Large intestine (tissue), 3 donors: ENCODE measurements at regions not wholly inside any gene's neighbourhood (a gene's known extent, or its start where the extent isn't known, plus 50 kb on each side); places are given as distances from the start of the nearest gene placed in this dataset.

ENCODE experiments used
- DNase-seq, 2 donors: peaks; one replicate each; pipeline versions ENCODE4 v3.0.0 to v3.0.0-alpha.2; 2013
- H3K27ac ChIP-seq: one replicate; pipeline ENCODE4 v1.5.1; 2013; ENCODE audit warnings: low read length
- H3K27me3 ChIP-seq: 2 replicates; pipeline ENCODE4 v1.6.1; 2013; ENCODE audit warnings: low read length; ENCODE audit not compliant: control insufficient read depth, insufficient read depth
- H3K36me3 ChIP-seq: 2 replicates; pipeline ENCODE4 v1.6.1; 2013; ENCODE audit warnings: low read length; ENCODE audit not compliant: control insufficient read depth, insufficient read depth
- H3K4me1 ChIP-seq: one replicate; pipeline ENCODE4 v1.6.1; 2013; ENCODE audit warnings: low read length; ENCODE audit not compliant: control insufficient read depth, insufficient read depth
- H3K4me3 ChIP-seq: one replicate; pipeline ENCODE4 v1.5.1; 2013; ENCODE audit warnings: low read length
- H3K9me3 ChIP-seq: one replicate; pipeline ENCODE4 v1.6.1; 2013; ENCODE audit warnings: mild to moderate bottlenecking, low read depth, low read length, moderate library complexity; ENCODE audit not compliant: control insufficient read depth
- WGBS: methylation state at CpG from one replicate; pipeline ENCODE4 v1.1.5; 2013; ENCODE audit warnings: low lambda C conversion rate; ENCODE audit not compliant: insufficient coverage; 5-methylcytosine and 5-hydroxymethylcytosine counted together

GRCh38 chr16:9264067-9264466 is 172.6 kb downstream of the HAPSTR1 start:
- no peaks in the 10 kb centered on the region for H3K36me3 ChIP-seq
- 17% methylated on average over 1 of the region's 5 CpGs for WGBS

GRCh38 chr16:9268446-9268845 is 177.0 kb downstream of the HAPSTR1 start:
- H3K9me3 ChIP-seq: no peaks in the 10 kb centered on the region
- no peak overlapping the region for H3K4me3 ChIP-seq
- WGBS: 92% methylated on average over 2 of the region's 4 CpGs
- DNase-seq: no peak
- no peak overlapping the region for H3K27ac ChIP-seq
- H3K36me3 ChIP-seq: no peaks in the 10 kb centered on the region
- no peaks in the 10 kb centered on the region for H3K4me1 ChIP-seq
- H3K27me3 ChIP-seq: peaks cover 3% of the 10 kb centered on the region

More at GRCh38 chr16:9264067-9264466, 172.6 kb downstream of the HAPSTR1 start:
- Histone ChIP-seq H3K27ac (no peak overlapping the region), H3K4me1 (no peaks in the 10 kb centered on the region), H3K9me3 (no peaks in the 10 kb centered on the region), H3K27me3 (peaks cover 3% of the 10 kb centered on the region), H3K4me3 (no peak overlapping the region)
- no peak for DNase-seq

GRCh38 chr16:9270424-9270823 is 179.0 kb downstream of the HAPSTR1 start:
- no peak for DNase-seq
- no peaks in the 10 kb centered on the region for H3K36me3 ChIP-seq
- no peak overlapping the region for H3K27ac ChIP-seq
- peaks cover 3% of the 10 kb centered on the region for H3K27me3 ChIP-seq
- H3K9me3 ChIP-seq: no peaks in the 10 kb centered on the region
- no peak overlapping the region for H3K4me3 ChIP-seq
- no CpG with 5 or more reads among the region's 2 CpGs for WGBS
- H3K4me1 ChIP-seq: no peaks in the 10 kb centered on the region

DNA sequence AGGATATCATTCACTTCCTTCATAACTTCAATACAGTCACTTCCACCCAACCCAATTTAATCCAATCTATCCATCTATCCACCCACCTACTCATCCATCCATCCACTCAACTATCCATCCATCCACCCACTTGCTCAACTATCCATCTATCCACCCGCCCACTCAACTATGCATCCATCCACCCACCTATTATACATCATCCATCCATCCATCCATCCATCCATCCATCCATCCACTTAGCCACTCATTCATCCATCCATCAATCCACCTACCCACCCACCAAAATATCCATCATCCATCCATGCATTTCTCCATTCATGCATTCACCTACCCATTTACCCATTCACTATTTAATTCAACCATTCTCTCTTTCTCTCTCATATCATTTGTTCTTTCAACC is 179.5 kb downstream of the HAPSTR1 start:
- WGBS: 100% methylated on average over 1 of the region's 1 CpG
- Histone ChIP-seq H3K27ac (no peak overlapping the region), H3K9me3 (no peaks in the 10 kb centered on the region), H3K4me3 (no peak overlapping the region), H3K4me1 (no peaks in the 10 kb centered on the region), H3K27me3 (peaks cover 3% of the 10 kb centered on the region), H3K36me3 (no peaks in the 10 kb centered on the region)
- no peak for DNase-seq

DNA sequence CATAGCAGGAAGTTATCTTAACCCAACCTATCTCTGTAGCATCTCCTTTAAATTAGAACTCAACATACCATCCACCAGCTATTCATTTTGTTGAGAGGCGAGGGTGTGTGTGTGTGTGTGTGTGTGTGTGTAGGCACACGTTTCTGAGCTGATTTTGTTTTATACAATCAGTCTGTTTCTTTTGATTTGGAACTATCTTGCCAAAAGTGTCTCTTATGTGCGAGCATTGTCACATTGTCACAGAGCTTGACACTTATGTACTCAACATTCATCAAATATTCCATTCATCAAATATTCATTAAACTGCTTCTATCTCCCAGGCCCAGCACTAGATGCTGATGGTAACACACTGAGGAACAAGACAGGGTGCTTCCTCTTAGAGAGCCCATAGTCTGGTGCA is 180.4 kb downstream of the HAPSTR1 start:
- no CpG with 5 or more reads among the region's 3 CpGs for WGBS
- Histone ChIP-seq H3K27ac (no peak overlapping the region), H3K4me3 (no peak overlapping the region), H3K9me3 (no peaks in the 10 kb centered on the region), H3K36me3 (no peaks in the 10 kb centered on the region), H3K4me1 (no peaks in the 10 kb centered on the region), H3K27me3 (peaks cover 3% of the 10 kb centered on the region)
- DNase-seq: no peak

GRCh38 chr16:9275377-9275776 is 183.9 kb downstream of the HAPSTR1 start:
- H3K27ac ChIP-seq: no peak overlapping the region
- no peak for DNase-seq
- no peaks in the 10 kb centered on the region for H3K9me3 ChIP-seq
- no peaks in the 10 kb centered on the region for H3K27me3 ChIP-seq
- no peaks in the 10 kb centered on the region for H3K4me1 ChIP-seq
- WGBS: no CpG with 5 or more reads among the region's 7 CpGs
- no peaks in the 10 kb centered on the region for H3K36me3 ChIP-seq
- H3K4me3 ChIP-seq: no peak overlapping the region

- H3K4me3 ChIP-seq: no peak overlapping the region
- no peaks in the 10 kb centered on the region for H3K9me3 ChIP-seq
- H3K27ac ChIP-seq: no peak overlapping the region
- H3K27me3 ChIP-seq: no peaks in the 10 kb centered on the region
- no peaks in the 10 kb centered on the region for H3K4me1 ChIP-seq
- no CpG with 5 or more reads among the region's 4 CpGs for WGBS
- DNase-seq: no peak
- H3K36me3 ChIP-seq: no peaks in the 10 kb centered on the region
These were observed 184.4 kb downstream of the HAPSTR1 start for GRCh38 chr16:9275816-9276354.

DNA sequence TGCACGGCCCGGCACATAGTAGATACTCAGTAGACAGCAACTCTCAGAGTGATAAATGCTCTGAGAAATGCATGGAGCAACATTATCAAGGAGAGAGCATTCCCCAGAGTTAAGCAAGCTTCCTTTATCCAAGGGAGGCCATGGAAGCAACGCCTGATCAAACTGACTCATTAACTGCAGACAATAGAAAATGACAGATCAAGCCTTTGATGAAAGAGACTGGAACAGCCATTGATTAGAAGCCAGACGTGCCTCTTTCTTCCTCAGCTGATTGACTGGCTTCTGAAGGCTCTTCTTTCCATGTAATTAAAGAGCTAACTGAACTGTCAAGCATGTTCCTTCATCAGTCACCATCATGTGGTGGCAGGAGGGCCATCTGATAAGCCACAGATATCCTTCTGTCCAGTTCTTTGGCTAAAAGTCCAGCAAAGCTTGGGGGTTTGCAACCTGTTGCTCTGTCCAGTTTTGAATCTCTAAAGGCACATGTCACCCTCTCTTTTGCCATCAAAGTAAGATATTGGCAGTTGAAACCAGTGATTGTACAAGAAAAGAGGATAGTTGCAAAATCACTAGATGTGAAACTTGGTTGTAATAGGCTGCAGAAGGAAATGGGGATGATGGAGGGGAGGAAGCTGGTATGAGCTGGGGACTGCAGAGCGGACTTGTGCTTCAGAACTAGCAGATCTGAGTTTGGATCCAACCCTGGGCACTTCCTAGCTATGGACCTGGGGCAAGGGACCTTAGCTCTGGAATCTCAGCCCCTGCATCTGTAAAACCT is 188.0 kb downstream of the HAPSTR1 start:
- Histone ChIP-seq H3K9me3 (no peaks in the 10 kb centered on the region), H3K36me3 (no peaks in the 10 kb centered on the region), H3K4me3 (no peak overlapping the region), H3K27me3 (no peaks in the 10 kb centered on the region), H3K4me1 (no peaks in the 10 kb centered on the region), H3K27ac (no peak overlapping the region)
- no peak for DNase-seq
- 67% methylated on average over 1 of the region's 5 CpGs for WGBS

DNA sequence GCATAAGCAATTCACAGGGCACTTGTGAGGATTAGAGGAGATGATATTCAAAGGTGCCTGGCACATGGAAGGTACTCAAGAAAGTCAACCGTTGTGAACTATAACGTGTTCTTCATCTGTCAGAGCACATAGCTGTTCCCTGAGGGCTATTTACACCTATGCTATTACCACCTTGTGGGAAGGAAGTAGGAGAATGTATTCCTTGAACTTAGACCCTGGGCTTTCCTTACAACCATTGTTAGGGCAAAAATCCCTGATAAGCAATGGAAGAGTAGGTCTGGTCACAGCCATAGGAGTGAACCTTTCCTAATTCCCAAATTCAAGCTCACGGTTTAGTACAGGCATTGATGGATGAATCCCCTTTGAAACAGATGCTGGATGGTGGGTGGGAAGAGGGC is 188.6 kb downstream of the HAPSTR1 start:
- WGBS: no CpG with 5 or more reads among the region's 3 CpGs
- Histone ChIP-seq H3K4me3 (no peak overlapping the region), H3K4me1 (no peaks in the 10 kb centered on the region), H3K36me3 (no peaks in the 10 kb centered on the region), H3K9me3 (no peaks in the 10 kb centered on the region), H3K27me3 (no peaks in the 10 kb centered on the region), H3K27ac (no peak overlapping the region)
- DNase-seq: no peak

- Histone ChIP-seq H3K27ac (no peak overlapping the region), H3K4me3 (no peak overlapping the region)
These were observed 195.5 kb downstream of the HAPSTR1 start for GRCh38 chr16:9286930-9287329.

GRCh38 chr16:9296271-9296590 is 204.8 kb downstream of the HAPSTR1 start:
- Histone ChIP-seq H3K9me3 (no peaks in the 10 kb centered on the region), H3K4me1 (no peaks in the 10 kb centered on the region), H3K27ac (no peak overlapping the region), H3K36me3 (no peaks in the 10 kb centered on the region), H3K4me3 (no peak overlapping the region), H3K27me3 (no peaks in the 10 kb centered on the region)
- peak in 1 of 2 donors; percentile 27 for DNase-seq
- WGBS: no CpG with 5 or more reads among the region's 2 CpGs

More at GRCh38 chr16:9286930-9287329, 195.5 kb downstream of the HAPSTR1 start:
- no CpG with 5 or more reads among the region's 3 CpGs for WGBS
- Histone ChIP-seq H3K9me3 (no peaks in the 10 kb centered on the region), H3K4me1 (peaks cover 7% of the 10 kb centered on the region), H3K36me3 (no peaks in the 10 kb centered on the region), H3K27me3 (no peaks in the 10 kb centered on the region)
- peak; percentile 59 to 82 for DNase-seq
